ENCODE measurements at regions not wholly inside any gene's neighbourhood (a gene's known extent, or its start where the extent isn't known, plus 50 kb on each side); places are given as distances from the start of the nearest gene placed in this dataset.

DNA sequence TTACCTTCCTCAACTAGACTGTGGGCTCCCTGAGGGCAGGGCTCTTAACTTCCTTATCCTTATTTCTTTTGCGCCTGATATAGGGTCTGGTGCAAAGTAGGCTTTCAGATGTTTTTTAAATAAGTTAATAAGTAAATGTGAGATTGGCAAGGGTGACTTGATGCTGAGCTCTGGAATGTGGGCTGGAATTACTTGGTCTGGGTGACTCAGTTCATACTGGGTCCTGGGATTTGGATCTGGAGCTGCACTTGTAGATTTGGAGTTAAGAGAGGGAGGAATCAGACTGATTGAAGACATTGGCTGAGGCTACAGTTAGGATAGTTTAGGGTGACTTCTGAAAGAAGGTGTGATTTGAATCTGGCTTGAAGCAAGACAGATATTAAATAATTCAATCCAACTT, 190.9 kb downstream of the GIPC2 start (continued):
- TF ChIP-seq, protein P1, sequence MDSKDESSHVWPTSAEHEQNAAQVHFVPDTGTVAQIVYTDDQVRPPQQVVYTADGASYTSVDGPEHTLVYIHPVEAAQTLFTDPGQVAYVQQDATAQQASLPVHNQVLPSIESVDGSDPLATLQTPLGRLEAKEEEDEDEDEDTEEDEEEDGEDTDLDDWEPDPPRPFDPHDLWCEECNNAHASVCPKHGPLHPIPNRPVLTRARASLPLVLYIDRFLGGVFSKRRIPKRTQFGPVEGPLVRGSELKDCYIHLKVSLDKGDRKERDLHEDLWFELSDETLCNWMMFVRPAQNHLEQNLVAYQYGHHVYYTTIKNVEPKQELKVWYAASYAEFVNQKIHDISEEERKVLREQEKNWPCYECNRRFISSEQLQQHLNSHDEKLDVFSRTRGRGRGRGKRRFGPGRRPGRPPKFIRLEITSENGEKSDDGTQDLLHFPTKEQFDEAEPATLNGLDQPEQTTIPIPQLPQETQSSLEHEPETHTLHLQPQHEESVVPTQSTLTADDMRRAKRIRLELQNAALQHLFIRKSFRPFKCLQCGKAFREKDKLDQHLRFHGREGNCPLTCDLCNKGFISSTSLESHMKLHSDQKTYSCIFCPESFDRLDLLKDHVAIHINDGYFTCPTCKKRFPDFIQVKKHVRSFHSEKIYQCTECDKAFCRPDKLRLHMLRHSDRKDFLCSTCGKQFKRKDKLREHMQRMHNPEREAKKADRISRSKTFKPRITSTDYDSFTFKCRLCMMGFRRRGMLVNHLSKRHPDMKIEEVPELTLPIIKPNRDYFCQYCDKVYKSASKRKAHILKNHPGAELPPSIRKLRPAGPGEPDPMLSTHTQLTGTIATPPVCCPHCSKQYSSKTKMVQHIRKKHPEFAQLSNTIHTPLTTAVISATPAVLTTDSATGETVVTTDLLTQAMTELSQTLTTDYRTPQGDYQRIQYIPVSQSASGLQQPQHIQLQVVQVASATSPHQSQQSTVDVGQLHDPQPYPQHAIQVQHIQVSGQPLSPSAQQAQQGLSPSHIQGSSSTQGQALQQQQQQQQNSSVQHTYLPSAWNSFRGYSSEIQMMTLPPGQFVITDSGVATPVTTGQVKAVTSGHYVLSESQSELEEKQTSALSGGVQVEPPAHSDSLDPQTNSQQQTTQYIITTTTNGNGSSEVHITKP (tag by site-specific recombination; IDR thresholded peaks at IDR 0.05), result no peak

DNA sequence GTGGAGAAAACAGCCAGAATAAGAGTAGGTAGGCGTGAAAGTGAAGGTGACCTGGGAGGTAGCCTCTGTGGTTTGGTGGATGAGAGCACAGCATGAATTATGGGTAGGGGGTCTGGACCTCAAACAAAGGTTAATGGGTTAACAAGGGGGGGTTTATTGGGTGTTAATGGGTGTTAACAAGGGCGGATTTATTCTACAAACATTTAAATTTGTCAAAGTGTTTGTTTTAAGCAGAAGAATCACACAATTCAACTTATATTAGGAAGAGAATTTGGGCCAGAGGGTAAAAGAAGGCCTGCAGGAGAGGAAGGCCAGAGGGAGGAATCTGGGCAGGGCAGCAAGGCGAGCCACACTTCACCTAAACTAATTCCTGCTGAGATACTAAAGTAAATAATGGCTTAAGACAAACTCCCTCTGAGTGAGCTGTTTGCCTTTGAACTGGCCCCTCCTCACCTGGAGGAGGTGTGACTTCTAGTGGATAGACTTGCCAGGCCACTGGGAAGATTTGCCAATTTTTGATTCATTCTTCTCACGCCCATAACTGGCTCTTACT, 191.7 kb downstream of the GIPC2 start:
- Histone ChIP-seq H3K36me3 (ENCODE audit: control insufficient read depth in 2 of 2, insufficient read depth in 1 of 2, low read length in 2 of 2) (no peaks in the 10 kb centered on the region), H3K4me1 (ENCODE audit: control insufficient read depth, insufficient read depth, low read length) (no peaks in the 10 kb centered on the region), H3K27ac (ENCODE audit: extremely low read depth, low read depth, low read length) (no peak overlapping the region), H3K4me3 (ENCODE audit: low read depth, low read length) (no peak overlapping the region), H3K9me3 (ENCODE audit: control insufficient read depth, insufficient read depth, low read depth, low read length) (no peaks in the 10 kb centered on the region)
- POLR2A ChIA-PET, result no interaction called here
- CTCF ChIA-PET, result no interaction called here
- peak; percentile 56; the same call in 1 of the 2 replicates for TF ChIP-seq GLIS1 (tag by site-specific recombination; IDR thresholded peaks at IDR 0.05)
- TF ChIP-seq, protein P2, sequence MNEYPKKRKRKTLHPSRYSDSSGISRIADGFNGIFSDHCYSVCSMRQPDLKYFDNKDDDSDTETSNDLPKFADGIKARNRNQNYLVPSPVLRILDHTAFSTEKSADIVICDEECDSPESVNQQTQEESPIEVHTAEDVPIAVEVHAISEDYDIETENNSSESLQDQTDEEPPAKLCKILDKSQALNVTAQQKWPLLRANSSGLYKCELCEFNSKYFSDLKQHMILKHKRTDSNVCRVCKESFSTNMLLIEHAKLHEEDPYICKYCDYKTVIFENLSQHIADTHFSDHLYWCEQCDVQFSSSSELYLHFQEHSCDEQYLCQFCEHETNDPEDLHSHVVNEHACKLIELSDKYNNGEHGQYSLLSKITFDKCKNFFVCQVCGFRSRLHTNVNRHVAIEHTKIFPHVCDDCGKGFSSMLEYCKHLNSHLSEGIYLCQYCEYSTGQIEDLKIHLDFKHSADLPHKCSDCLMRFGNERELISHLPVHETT (tag by site-specific recombination; IDR thresholded peaks at IDR 0.05), result no peak

DNA sequence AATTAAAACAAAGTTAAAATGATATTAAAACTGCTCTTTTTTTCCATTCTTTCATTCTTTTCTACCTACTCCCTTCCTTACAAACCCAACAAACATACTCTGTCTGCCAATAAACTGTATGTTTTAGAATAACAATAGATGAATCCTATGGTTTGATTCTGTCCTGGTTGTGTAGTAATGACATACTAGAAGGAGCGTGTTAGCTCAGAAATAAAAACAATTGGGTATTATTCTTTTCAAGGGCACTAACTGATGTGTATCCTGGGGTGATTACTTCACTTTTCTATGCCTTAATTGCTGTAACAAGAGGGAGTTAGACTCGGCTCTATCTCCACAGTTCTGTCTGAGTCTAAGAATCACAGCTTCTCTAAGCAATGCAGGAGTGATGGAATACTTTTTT, 194.4 kb downstream of the GIPC2 start:
- ChIA-PET POLR2A (no interaction called here), CTCF (interaction anchor here (1.7 kb wide), 1 partner anchor 9 kb away, joined by 4 read pairs; no protein-coding TSS in a partner anchor)
- H3K4me1 ChIP-seq (ENCODE audit: control insufficient read depth, insufficient read depth, low read length), result no peaks in the 10 kb centered on the region
- no peaks in the 10 kb centered on the region for H3K9me3 ChIP-seq (ENCODE audit: control insufficient read depth, insufficient read depth, low read depth, low read length)
- H3K4me3 ChIP-seq (ENCODE audit: low read depth, low read length), result no peak overlapping the region
- TF ChIP-seq, protein P3, sequence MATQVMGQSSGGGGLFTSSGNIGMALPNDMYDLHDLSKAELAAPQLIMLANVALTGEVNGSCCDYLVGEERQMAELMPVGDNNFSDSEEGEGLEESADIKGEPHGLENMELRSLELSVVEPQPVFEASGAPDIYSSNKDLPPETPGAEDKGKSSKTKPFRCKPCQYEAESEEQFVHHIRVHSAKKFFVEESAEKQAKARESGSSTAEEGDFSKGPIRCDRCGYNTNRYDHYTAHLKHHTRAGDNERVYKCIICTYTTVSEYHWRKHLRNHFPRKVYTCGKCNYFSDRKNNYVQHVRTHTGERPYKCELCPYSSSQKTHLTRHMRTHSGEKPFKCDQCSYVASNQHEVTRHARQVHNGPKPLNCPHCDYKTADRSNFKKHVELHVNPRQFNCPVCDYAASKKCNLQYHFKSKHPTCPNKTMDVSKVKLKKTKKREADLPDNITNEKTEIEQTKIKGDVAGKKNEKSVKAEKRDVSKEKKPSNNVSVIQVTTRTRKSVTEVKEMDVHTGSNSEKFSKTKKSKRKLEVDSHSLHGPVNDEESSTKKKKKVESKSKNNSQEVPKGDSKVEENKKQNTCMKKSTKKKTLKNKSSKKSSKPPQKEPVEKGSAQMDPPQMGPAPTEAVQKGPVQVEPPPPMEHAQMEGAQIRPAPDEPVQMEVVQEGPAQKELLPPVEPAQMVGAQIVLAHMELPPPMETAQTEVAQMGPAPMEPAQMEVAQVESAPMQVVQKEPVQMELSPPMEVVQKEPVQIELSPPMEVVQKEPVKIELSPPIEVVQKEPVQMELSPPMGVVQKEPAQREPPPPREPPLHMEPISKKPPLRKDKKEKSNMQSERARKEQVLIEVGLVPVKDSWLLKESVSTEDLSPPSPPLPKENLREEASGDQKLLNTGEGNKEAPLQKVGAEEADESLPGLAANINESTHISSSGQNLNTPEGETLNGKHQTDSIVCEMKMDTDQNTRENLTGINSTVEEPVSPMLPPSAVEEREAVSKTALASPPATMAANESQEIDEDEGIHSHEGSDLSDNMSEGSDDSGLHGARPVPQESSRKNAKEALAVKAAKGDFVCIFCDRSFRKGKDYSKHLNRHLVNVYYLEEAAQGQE (tag by site-specific recombination; IDR thresholded peaks at IDR 0.05), result no peak
- TF ChIP-seq, protein P4, sequence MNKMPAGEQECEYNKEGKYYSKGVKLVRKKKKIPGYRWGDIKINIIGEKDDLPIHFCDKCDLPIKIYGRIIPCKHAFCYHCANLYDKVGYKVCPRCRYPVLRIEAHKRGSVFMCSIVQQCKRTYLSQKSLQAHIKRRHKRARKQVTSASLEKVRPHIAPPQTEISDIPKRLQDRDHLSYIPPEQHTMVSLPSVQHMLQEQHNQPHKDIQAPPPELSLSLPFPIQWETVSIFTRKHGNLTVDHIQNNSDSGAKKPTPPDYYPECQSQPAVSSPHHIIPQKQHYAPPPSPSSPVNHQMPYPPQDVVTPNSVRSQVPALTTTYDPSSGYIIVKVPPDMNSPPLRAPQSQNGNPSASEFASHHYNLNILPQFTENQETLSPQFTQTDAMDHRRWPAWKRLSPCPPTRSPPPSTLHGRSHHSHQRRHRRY (tag by site-specific recombination; IDR thresholded peaks at IDR 0.05), result no peak
- TF ChIP-seq ZNF76 (tag by site-specific recombination; IDR thresholded peaks at IDR 0.05; ENCODE audit: borderline replicate concordance, low read depth) (no peak), ZNF777 (tag by site-specific recombination; IDR thresholded peaks at IDR 0.05; ENCODE audit: borderline replicate concordance) (no peak), ZNF837 (tag by site-specific recombination; IDR thresholded peaks at IDR 0.05) (no peak), KLF1 (tag by site-specific recombination; IDR thresholded peaks at IDR 0.05) (no peak), ZNF521 (tag by site-specific recombination; IDR thresholded peaks at IDR 0.05) (no peak), KLF7 (tag by site-specific recombination; IDR thresholded peaks at IDR 0.05; ENCODE audit: borderline replicate concordance) (no peak)
- TF ChIP-seq, protein P2 (tag by site-specific recombination; IDR thresholded peaks at IDR 0.05), result no peak
- H3K36me3 ChIP-seq (ENCODE audit: control insufficient read depth in 2 of 2, insufficient read depth in 1 of 2, low read length in 2 of 2), result no peaks in the 10 kb centered on the region
- H3K27ac ChIP-seq (ENCODE audit: extremely low read depth, low read depth, low read length), result no peak overlapping the region

Measured in HEK293 (cell line).